NCI-H1436 treated with DMSO at 0.1 percent for 48 hours (cell line): ENCODE measurements at regions not wholly inside any gene's neighbourhood (a gene's known extent, or its start where the extent isn't known, plus 50 kb on each side); places are given as distances from the start of the nearest gene placed in this dataset.

Source experiments
- DNase-seq: peaks from one replicate; lab custom pipeline; 2025; lab: John Stamatoyannopoulos, UW

GRCh38 chr2:196249171-196249570 lies 77.8 kb upstream of the STK17B start:
- DNase-seq, result no peak

- no peak for DNase-seq
These were observed 78.5 kb upstream of the STK17B start for GRCh38 chr2:196249860-196250259.

DNA sequence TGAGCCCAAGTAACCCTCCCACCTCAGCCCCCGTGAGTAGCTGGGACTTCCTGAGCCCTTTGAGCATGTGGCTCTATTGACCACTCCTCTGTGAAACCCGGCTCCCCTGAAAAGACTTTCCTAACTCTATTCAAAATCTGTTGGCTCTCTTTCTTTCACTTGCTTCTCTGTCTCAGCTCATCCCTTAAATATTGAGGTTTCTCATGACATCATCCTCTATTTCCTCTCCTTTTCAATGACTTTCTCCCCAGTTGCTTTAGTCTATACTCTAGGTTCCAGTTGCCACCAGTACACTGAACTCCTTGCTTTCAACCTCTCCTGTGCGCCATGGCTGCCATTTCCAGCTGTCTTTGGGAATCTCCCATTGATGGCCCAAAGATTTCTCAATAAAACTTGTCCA lies 79.8 kb upstream of the STK17B start:
- no peak for DNase-seq

GRCh38 chr2:196252408-196253115 lies 81.2 kb upstream of the STK17B start:
- DNase-seq, result no peak

DNA sequence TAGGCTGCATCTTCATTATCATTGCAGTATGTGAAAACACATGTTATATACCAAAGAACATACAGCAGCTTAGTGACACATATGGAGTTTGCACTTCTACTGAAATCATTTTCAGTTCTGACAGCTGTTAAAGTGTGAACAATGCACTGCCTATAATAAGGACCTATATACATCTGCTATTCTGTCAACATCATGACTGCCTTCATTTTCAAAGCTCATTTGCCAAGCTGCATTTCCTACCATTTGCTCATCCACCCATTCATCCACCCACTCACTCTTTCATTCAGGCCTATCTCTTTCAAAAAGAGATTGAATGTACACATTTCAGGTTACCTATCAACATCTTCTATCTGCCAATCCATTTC lies 81.7 kb upstream of the STK17B start:
- DNase-seq, result no peak

- DNase-seq, result no peak
These were observed 85.2 kb upstream of the STK17B start for GRCh38 chr2:196256585-196256984.

GRCh38 chr2:196257086-196257485 lies 85.7 kb upstream of the STK17B start:
- DNase-seq, result no peak

- no peak for DNase-seq
These were observed 87.0 kb upstream of the STK17B start for GRCh38 chr2:196258407-196258806.

GRCh38 chr2:196259507-196260481 lies 88.4 kb upstream of the STK17B start:
- DNase-seq, result no peak

DNA sequence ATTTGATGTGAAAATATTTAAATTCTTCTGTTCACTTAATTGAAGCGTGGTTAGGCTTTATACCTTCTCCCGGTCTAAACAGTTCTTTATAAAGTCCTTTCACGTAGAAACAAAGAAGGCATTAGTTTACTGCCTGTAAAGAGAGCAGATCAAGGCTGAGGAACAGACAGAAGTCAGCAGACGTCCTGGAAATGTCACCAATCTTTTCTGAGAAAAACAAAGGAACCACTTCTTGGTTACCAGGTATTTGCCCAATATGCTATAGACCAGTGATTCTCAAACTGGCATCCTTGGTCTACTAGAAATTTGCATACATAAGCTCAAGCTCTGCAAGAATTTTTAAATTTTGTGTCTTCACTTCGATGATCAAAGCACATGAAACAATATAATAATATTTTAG lies 89.2 kb upstream of the STK17B start:
- no peak for DNase-seq

DNA sequence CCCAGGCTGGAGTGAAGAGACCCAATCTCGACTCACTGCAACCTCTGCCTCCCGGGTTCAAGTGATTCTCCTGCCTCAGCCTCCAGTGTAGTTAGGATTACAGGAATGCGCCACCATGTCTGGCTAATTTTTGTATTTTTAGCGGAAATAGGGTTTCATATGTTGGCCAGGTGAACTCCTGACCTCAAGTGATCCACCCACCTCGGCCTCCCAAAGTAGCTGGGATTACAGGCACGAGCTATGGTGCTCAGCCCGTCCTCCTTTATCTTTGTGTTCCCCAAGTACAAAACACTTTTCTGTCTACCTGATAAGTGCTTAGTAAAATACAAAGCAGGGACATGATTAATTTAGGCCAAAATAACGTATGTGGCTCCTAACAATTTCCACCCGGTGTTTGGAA lies 91.2 kb upstream of the STK17B start:
- no peak for DNase-seq

GRCh38 chr2:196263181-196263747 lies 91.9 kb upstream of the STK17B start:
- no peak for DNase-seq

- DNase-seq, result no peak
These were observed 95.0 kb upstream of the STK17B start for GRCh38 chr2:196266351-196266750.

DNA sequence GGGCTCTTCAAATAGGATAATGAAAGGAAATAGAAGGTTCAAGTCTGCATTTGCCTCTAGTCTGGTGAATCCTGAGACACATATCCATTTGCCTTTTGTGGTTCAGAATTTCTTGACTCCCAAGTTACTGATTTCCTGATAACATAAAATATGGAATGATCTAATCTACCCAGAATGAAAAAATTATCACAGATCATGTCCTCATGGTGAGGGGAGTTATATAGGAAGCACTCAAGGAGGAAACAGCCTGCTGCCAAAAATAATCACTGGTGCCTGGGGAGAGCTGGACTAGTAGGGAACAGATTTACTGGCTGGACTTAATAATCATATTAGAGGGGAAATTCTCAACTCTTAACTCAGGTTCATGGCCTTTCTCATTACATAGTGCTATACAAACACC lies 95.5 kb upstream of the STK17B start:
- DNase-seq, result no peak

GRCh38 chr2:196268025-196268424 lies 96.6 kb upstream of the STK17B start:
- no peak for DNase-seq

GRCh38 chr2:196268538-196269338 lies 97.4 kb upstream of the STK17B start:
- DNase-seq, result no peak

DNA sequence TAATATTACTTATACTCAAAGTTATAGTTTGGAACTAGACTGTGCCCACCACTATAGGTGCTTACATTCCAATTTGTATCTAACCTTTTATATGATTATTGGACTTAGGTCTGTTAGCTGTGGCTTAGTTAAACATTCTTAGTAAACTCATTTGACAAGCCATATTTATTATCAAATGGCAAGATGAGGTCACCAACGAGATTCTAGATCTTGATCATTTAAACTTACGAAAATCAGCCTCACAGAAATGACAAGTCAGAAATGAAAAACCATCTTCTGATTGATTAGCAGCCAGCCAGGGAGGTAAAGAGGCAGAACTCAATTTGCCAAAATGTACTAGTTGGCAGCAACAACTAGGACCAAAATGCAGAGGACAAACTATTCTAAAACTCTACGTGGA lies 100.4 kb upstream of the STK17B start:
- no peak for DNase-seq

DNA sequence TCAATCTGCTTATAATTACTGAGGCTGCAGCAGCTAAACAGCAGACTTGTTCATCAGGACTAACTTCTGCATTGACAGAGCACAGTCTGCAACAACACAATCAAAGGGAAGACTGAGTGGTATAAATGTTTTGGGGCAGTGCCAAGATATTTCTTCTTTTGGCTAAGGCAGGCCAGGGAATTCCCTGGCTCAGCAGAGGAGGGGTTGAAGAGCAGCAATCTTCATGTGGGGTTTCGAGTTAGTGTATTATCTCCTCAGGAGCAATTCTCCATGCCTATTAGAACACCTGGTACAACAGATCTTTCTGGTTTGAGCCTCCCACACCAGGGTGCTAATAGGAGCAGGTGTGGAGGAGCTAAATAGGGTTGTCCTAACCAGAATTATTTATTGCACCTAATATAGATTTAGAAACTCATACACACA lies 103.0 kb upstream of the STK17B start:
- peak; percentile 14 for DNase-seq

GRCh38 chr2:196275646-196276352 lies 104.4 kb upstream of the STK17B start:
- no peak for DNase-seq

DNA sequence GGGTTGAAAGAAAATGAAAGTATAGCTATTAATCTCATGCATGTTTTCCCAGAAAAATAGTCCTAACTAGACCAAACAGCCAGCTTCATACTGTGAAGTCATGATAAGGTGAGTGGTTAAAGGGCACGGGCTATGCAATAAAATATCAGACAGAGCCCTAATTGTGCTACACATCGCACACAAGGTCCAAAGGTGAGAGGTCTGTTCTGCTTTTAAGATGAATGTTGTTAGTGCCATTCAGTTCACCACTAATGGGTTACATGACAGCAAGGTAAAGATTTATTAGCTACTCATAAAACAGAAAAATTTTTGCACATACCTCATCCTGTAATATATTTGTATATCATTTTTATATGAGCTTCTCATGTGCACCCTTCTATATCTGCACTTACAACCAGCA lies 105.0 kb upstream of the STK17B start:
- no peak for DNase-seq

DNA sequence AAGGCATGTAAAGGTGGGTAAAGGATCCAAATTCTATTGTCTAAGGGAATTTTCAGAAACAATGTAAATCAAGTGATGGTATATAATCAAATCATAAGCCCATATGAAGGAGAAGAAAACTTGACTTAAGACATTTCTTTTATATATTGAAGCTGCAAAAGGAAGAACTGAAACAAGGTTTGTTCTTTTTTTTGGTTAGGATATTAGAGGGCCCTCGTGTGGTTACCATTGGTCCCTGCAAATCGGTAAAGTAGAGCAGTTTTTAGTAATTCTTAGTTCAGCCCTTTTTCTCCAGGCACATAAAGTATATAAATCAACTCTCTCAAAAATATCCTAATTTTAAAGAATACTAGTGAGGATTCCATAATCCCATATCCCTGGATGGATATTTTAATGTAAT lies 105.6 kb upstream of the STK17B start:
- no peak for DNase-seq
